NCI-H82 treated with DMSO at 0.1 percent for 48 hours (cell line): ENCODE measurements at regions not wholly inside any gene's neighbourhood (a gene's known extent, or its start where the extent isn't known, plus 50 kb on each side); places are given as distances from the start of the nearest gene placed in this dataset.
"Not testable (repeated sequence)": the region's sequence is repeated elsewhere in the genome, so short reads cannot be mapped to it uniquely, and the experiment has no call there.

Experiments
- DNase-seq: peaks from one replicate; lab custom pipeline; 2025; ENCODE audit not compliant: unreplicated experiment; lab: John Stamatoyannopoulos, UW

GRCh38 chr9:78940121-78940855, 631.5 kb upstream of the TLE4 start:
- DNase-seq = no peak

- DNase-seq = no peak
Measured at GRCh38 chr9:78954286-78954685, 617.5 kb upstream of the TLE4 start.

GRCh38 chr9:78958892-78959291, 612.9 kb upstream of the TLE4 start:
- no peak for DNase-seq

- DNase-seq = no peak
Measured at GRCh38 chr9:78962156-78962555, 609.6 kb upstream of the TLE4 start.

GRCh38 chr9:78963911-78964310, 607.9 kb upstream of the TLE4 start:
- no peak for DNase-seq

- DNase-seq = no peak
Measured at GRCh38 chr9:78967596-78968217, 604.1 kb upstream of the TLE4 start.

GRCh38 chr9:78970375-78970774, 601.4 kb upstream of the TLE4 start:
- DNase-seq = no peak

- DNase-seq = peak; percentile 58
Measured at GRCh38 chr9:78971540-78971939, 600.2 kb upstream of the TLE4 start.

- DNase-seq = peak; percentile 11
Measured at GRCh38 chr9:78972303-78972999, 599.3 kb upstream of the TLE4 start.

GRCh38 chr9:78973907-78974306, 597.9 kb upstream of the TLE4 start:
- no peak for DNase-seq

- DNase-seq = no peak
Measured at GRCh38 chr9:78982849-78983248, 588.9 kb upstream of the TLE4 start.

- no peak for DNase-seq
Measured at GRCh38 chr9:78985084-78985738, 586.6 kb upstream of the TLE4 start.

- no peak for DNase-seq
Measured at GRCh38 chr9:78986446-78986845, 585.3 kb upstream of the TLE4 start.

GRCh38 chr9:78989031-78989658, 582.6 kb upstream of the TLE4 start:
- DNase-seq = no peak

GRCh38 chr9:78994471-78994870, 577.3 kb upstream of the TLE4 start:
- no peak for DNase-seq

GRCh38 chr9:78994974-78995373, 576.8 kb upstream of the TLE4 start:
- not testable (repeated sequence) for DNase-seq

GRCh38 chr9:78997296-78997695, 574.5 kb upstream of the TLE4 start:
- no peak for DNase-seq

- no peak for DNase-seq
Measured at GRCh38 chr9:79000230-79001002, 571.3 kb upstream of the TLE4 start.

GRCh38 chr9:79001012-79001411, 570.8 kb upstream of the TLE4 start:
- DNase-seq = no peak

- DNase-seq = no peak
Measured at GRCh38 chr9:79003514-79003913, 568.3 kb upstream of the TLE4 start.
